Thyroid gland (tissue), 4 donors: ENCODE measurements at regions not wholly inside any gene's neighbourhood (a gene's known extent, or its start where the extent isn't known, plus 50 kb on each side); places are given as distances from the start of the nearest gene placed in this dataset.
A peak's percentile ranks its signal among the peaks of the same experiment; 100 is the strongest.

Experiments used
- DNase-seq, 2 donors: peaks; one replicate each; pipeline ENCODE4 v3.0.0-alpha.2; 2019
- H3K27ac ChIP-seq, 3 donors: fragments of 200-600 bp; sonication (generic); 1 replicate in 2 of 3; 2 replicates in 1 of 3; pipeline ENCODE4 v1.5.1; 2016 to 2019; ENCODE audit warnings: mild to moderate bottlenecking in 1 of 3, moderate library complexity in 1 of 3
- H3K27me3 ChIP-seq: fragments of 200-600 bp; sonication (generic); one replicate; pipeline ENCODE4 v1.5.1; 2019
- H3K36me3 ChIP-seq, 2 donors: fragments of 200-600 bp; sonication (generic); one replicate each; pipeline ENCODE4 v1.5.1; 2016 to 2019
- H3K4me1 ChIP-seq, 2 donors: fragments of 200-600 bp; sonication (generic); one replicate each; pipeline ENCODE4 v1.5.1; 2017 to 2019
- H3K4me3 ChIP-seq, 3 donors: fragments of 200-600 bp; sonication (generic); replicated peaks in 1 of 3; 1 replicate in 2 of 3; 2 replicates in 1 of 3; pipeline ENCODE4 v1.5.1; 2016; ENCODE audit warnings: mild to moderate bottlenecking in 1 of 3
- H3K9me3 ChIP-seq: fragments of 200-600 bp; sonication (generic); one replicate; pipeline ENCODE4 v1.5.1; 2017
- CTCF ChIP-seq, 6 experiments: fragments of 200-600 bp in 3 of 6; fragments of 450-650 bp in 3 of 6; sonication (generic) in 3 of 6; IDR thresholded peaks; one replicate each; pipeline ENCODE4 v1.5.1; 2016 to 2019; ENCODE audit warnings: antibody characterized with exemption in 6 of 6, mild to moderate bottlenecking in 2 of 6, inconsistent platforms in 1 of 6, moderate library complexity in 1 of 6
- POLR2A ChIP-seq, 2 donors: fragments of 450-650 bp; IDR thresholded peaks; one replicate each; pipeline ENCODE4 v1.6.1; 2017; ENCODE audit warnings: antibody characterized with exemption in 2 of 2, mild to moderate bottlenecking in 2 of 2, moderate library complexity in 1 of 2
- WGBS, 2 donors: methylation state at CpG; one replicate each; pipeline ENCODE4 v1.1.5; 2017; 5-methylcytosine and 5-hydroxymethylcytosine counted together
- intact Hi-C: fragments of 100-400 bp; cut with DNase I; formaldehyde crosslinking; loops from one replicate; pipeline ENCODE4 v1.15.1; 2023

DNA sequence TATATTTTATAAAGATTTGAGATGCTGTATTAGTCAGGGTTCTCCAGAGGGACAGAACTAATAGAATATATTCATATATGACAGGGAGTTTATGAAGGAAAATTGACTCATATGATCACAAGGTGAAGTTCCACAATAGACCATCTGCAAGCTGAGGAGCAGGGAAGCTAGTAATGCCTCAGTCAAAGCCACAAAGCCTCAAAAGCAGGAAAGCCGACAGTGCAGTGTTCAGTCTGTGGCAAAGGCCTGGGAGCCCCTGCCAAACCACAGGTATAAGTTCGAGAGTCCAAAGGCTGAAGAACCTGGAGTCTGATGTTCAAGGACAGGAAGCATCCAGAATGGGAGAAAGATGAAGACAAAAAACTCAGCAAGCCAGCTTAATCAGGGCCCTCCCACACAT, 382.2 kb downstream of the LRRC70 start:
- no peak overlapping the region for H3K27ac ChIP-seq
- DNase-seq = no peak
- WGBS, 2 donors = 71 to 97% methylated on average over 2 of the region's 2 CpGs
- H3K4me1 ChIP-seq = no peaks in the 10 kb centered on the region
- no peaks in the 10 kb centered on the region for H3K9me3 ChIP-seq
- TF ChIP-seq POLR2A (IDR thresholded peaks at IDR 0.05) = no peak
- no peak for TF ChIP-seq CTCF (IDR thresholded peaks at IDR 0.05)
- H3K27me3 ChIP-seq = no peaks in the 10 kb centered on the region
- no peak overlapping the region for H3K4me3 ChIP-seq
- intact Hi-C loops = no loop called here
- no peaks in the 10 kb centered on the region for H3K36me3 ChIP-seq

- TF ChIP-seq POLR2A (IDR thresholded peaks at IDR 0.05) = no peak
- TF ChIP-seq CTCF (IDR thresholded peaks at IDR 0.05) = no peak
- Histone ChIP-seq H3K9me3 (no peaks in the 10 kb centered on the region), H3K36me3 (no peaks in the 10 kb centered on the region), H3K4me1 (no peaks in the 10 kb centered on the region), H3K27me3 (no peaks in the 10 kb centered on the region), H3K4me3 (no peak overlapping the region), H3K27ac (no peak overlapping the region)
- DNase-seq = no peak
- intact Hi-C loops = no loop called here
- WGBS, 2 donors = 75 to 82% methylated on average over 2 of the region's 2 CpGs
Measured at GRCh38 chr5:62956597-62956996, 378.0 kb downstream of the LRRC70 start.

- H3K4me1 ChIP-seq = no peaks in the 10 kb centered on the region
- H3K9me3 ChIP-seq = no peaks in the 10 kb centered on the region
- H3K27ac ChIP-seq = no peak overlapping the region
- no peak for TF ChIP-seq CTCF (IDR thresholded peaks at IDR 0.05)
- TF ChIP-seq POLR2A (IDR thresholded peaks at IDR 0.05) = no peak
- no peaks in the 10 kb centered on the region for H3K27me3 ChIP-seq
- intact Hi-C loops = no loop called here
- H3K4me3 ChIP-seq = no peak overlapping the region
- H3K36me3 ChIP-seq = no peaks in the 10 kb centered on the region
- DNase-seq = no peak
- 85 to 100% methylated on average over 2 of the region's 2 CpGs for WGBS, 2 donors
Measured at GRCh38 chr5:62954578-62954977, 376.0 kb downstream of the LRRC70 start.

- H3K4me1 ChIP-seq = no peaks in the 10 kb centered on the region
- H3K27me3 ChIP-seq = no peaks in the 10 kb centered on the region
- no peak for DNase-seq
- no peak for TF ChIP-seq POLR2A (IDR thresholded peaks at IDR 0.05)
- TF ChIP-seq CTCF (IDR thresholded peaks at IDR 0.05) = no peak
- H3K9me3 ChIP-seq = no peaks in the 10 kb centered on the region
- H3K27ac ChIP-seq = no peak overlapping the region
- H3K4me3 ChIP-seq = no peak overlapping the region
- H3K36me3 ChIP-seq = no peaks in the 10 kb centered on the region
- intact Hi-C loops = no loop called here
- WGBS, 2 donors = 77 to 84% methylated on average over 1 of the region's 1 CpG
Measured at GRCh38 chr5:62948301-62948700, 369.7 kb downstream of the LRRC70 start.

DNA sequence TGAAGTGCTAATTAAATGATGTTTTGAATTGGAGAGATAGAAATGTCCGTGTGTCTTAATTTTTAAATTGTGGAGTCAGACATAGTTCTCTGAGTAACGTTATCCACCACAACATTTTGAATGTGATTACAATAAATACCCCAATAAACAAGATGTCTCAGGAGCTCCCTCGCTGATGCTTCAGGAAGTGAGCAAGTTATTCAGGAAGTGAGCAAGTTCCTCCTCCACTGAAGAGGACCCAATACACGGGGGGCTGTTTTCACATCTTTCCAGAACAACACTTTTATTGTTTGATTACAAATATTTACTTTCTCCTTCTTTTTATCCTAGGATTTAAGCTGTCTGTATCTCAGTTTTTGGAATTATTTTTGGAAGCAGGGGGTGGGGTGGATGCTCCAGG, 363.8 kb downstream of the LRRC70 start:
- intact Hi-C loops = no loop called here
- no peaks in the 10 kb centered on the region for H3K9me3 ChIP-seq
- WGBS, 2 donors = 63 to 76% methylated on average over 4 of the region's 4 CpGs
- H3K36me3 ChIP-seq = no peaks in the 10 kb centered on the region
- no peaks in the 10 kb centered on the region for H3K27me3 ChIP-seq
- H3K27ac ChIP-seq = peak overlapping the region; percentile 27 to 69 (median 60)
- TF ChIP-seq POLR2A (IDR thresholded peaks at IDR 0.05) = no peak
- TF ChIP-seq CTCF (IDR thresholded peaks at IDR 0.05) = no peak
- H3K4me3 ChIP-seq = no peak overlapping the region
- peaks cover 12 to 29% of the 10 kb centered on the region in 2 donors for H3K4me1 ChIP-seq
- DNase-seq = no peak
